ENCODE measurements at regions not wholly inside any gene's neighbourhood (a gene's known extent, or its start where the extent isn't known, plus 50 kb on each side); places are given as distances from the start of the nearest gene placed in this dataset.

GRCh38 chr4:141459020-141459419 is 177.4 kb upstream of the IL15 start:
- H3K27me3 ChIP-seq (ENCODE audit: control insufficient read depth in 3 of 3, insufficient read depth in 3 of 3, low read length in 2 of 3): no peaks in the 10 kb centered on the region
- no peak overlapping the region for H3K4me3 ChIP-seq
- H3K9ac ChIP-seq (ENCODE audit: insufficient read depth in 1 of 2, low read length in 2 of 2): no peak overlapping the region
- no peaks in the 10 kb centered on the region for H3K4me1 ChIP-seq (ENCODE audit: control insufficient read depth in 5 of 5, insufficient read depth in 5 of 5, low read length in 5 of 5)
- ATAC-seq (ENCODE audit: insufficient read depth, low FRiP score): no peak
- H3K36me3 ChIP-seq (ENCODE audit: control insufficient read depth in 4 of 4, insufficient read depth in 4 of 4, low read length in 4 of 4): no peaks in the 10 kb centered on the region
- DNase-seq: no peak
- TF ChIP-seq CTCF (IDR thresholded peaks at IDR 0.05; ENCODE audit: control extremely low read depth, extremely low read depth): no peak
- WGBS, 2 donors: 97% methylated on average over 1 of the region's 1 CpG
- H3K27ac ChIP-seq (ENCODE audit: low read depth in 1 of 2, low read length in 1 of 2): no peak overlapping the region
- no peaks in the 10 kb centered on the region for H3K9me3 ChIP-seq (ENCODE audit: control insufficient read depth in 4 of 4, insufficient read depth in 3 of 4, low read length in 3 of 4)

- no peaks in the 10 kb centered on the region for H3K27me3 ChIP-seq (ENCODE audit: control insufficient read depth in 3 of 3, insufficient read depth in 3 of 3, low read length in 2 of 3)
- H3K36me3 ChIP-seq (ENCODE audit: control insufficient read depth in 4 of 4, insufficient read depth in 4 of 4, low read length in 4 of 4): no peaks in the 10 kb centered on the region
- no peak for TF ChIP-seq CTCF (IDR thresholded peaks at IDR 0.05; ENCODE audit: control extremely low read depth, extremely low read depth)
- no peak overlapping the region for H3K27ac ChIP-seq (ENCODE audit: low read depth in 1 of 2, low read length in 1 of 2)
- WGBS, 2 donors: 74 to 94% methylated on average over 2 of the region's 2 CpGs
- no peaks in the 10 kb centered on the region for H3K9me3 ChIP-seq (ENCODE audit: control insufficient read depth in 4 of 4, insufficient read depth in 3 of 4, low read length in 3 of 4)
- DNase-seq (no peak), ATAC-seq (ENCODE audit: insufficient read depth, low FRiP score) (no peak)
- H3K9ac ChIP-seq (ENCODE audit: insufficient read depth in 1 of 2, low read length in 2 of 2): no peak overlapping the region
- H3K4me3 ChIP-seq: no peak overlapping the region
- no peaks in the 10 kb centered on the region for H3K4me1 ChIP-seq (ENCODE audit: control insufficient read depth in 5 of 5, insufficient read depth in 5 of 5, low read length in 5 of 5)
These were observed 174.0 kb upstream of the IL15 start for GRCh38 chr4:141462361-141462760.

GRCh38 chr4:141463678-141464077 is 172.7 kb upstream of the IL15 start:
- Histone ChIP-seq H3K36me3 (ENCODE audit: control insufficient read depth in 4 of 4, insufficient read depth in 4 of 4, low read length in 4 of 4) (no peaks in the 10 kb centered on the region), H3K9ac (ENCODE audit: insufficient read depth in 1 of 2, low read length in 2 of 2) (no peak overlapping the region), H3K4me3 (no peak overlapping the region), H3K4me1 (ENCODE audit: control insufficient read depth in 5 of 5, insufficient read depth in 5 of 5, low read length in 5 of 5) (no peaks in the 10 kb centered on the region), H3K27ac (ENCODE audit: low read depth in 1 of 2, low read length in 1 of 2) (no peak overlapping the region), H3K27me3 (ENCODE audit: control insufficient read depth in 3 of 3, insufficient read depth in 3 of 3, low read length in 2 of 3) (no peaks in the 10 kb centered on the region), H3K9me3 (ENCODE audit: control insufficient read depth in 4 of 4, insufficient read depth in 3 of 4, low read length in 3 of 4) (no peaks in the 10 kb centered on the region)
- ATAC-seq (ENCODE audit: insufficient read depth, low FRiP score) (no peak), DNase-seq (no peak)
- 48 to 57% methylated on average over 2 of the region's 2 CpGs for WGBS, 2 donors
- no peak for TF ChIP-seq CTCF (IDR thresholded peaks at IDR 0.05; ENCODE audit: control extremely low read depth, extremely low read depth)

- H3K27ac ChIP-seq (ENCODE audit: low read depth in 1 of 2, low read length in 1 of 2): no peak overlapping the region
- whole genome bisulfite sequencing, 2 donors: 30 to 59% methylated on average over 1 of the region's 1 CpG
- H3K9ac ChIP-seq (ENCODE audit: insufficient read depth in 1 of 2, low read length in 2 of 2): no peak overlapping the region
- H3K4me3 ChIP-seq: no peak overlapping the region
- DNase-seq (peak in 1 of 3 donors; percentile 11), ATAC-seq (ENCODE audit: insufficient read depth, low FRiP score) (no peak)
- no peaks in the 10 kb centered on the region for H3K9me3 ChIP-seq (ENCODE audit: control insufficient read depth in 4 of 4, insufficient read depth in 3 of 4, low read length in 3 of 4)
- no peaks in the 10 kb centered on the region for H3K27me3 ChIP-seq (ENCODE audit: control insufficient read depth in 3 of 3, insufficient read depth in 3 of 3, low read length in 2 of 3)
- no peak for TF ChIP-seq CTCF (IDR thresholded peaks at IDR 0.05; ENCODE audit: control extremely low read depth, extremely low read depth)
- H3K36me3 ChIP-seq (ENCODE audit: control insufficient read depth in 4 of 4, insufficient read depth in 4 of 4, low read length in 4 of 4): no peaks in the 10 kb centered on the region
- H3K4me1 ChIP-seq (ENCODE audit: control insufficient read depth in 5 of 5, insufficient read depth in 5 of 5, low read length in 5 of 5): no peaks in the 10 kb centered on the region
These were observed 172.0 kb upstream of the IL15 start for GRCh38 chr4:141464366-141464765.

Data from lung (tissue), 11 donors.